ENCODE measurements at regions not wholly inside any gene's neighbourhood (a gene's known extent, or its start where the extent isn't known, plus 50 kb on each side); places are given as distances from the start of the nearest gene placed in this dataset.
A peak's percentile ranks its signal among the peaks of the same experiment; 100 is the strongest.

DNA sequence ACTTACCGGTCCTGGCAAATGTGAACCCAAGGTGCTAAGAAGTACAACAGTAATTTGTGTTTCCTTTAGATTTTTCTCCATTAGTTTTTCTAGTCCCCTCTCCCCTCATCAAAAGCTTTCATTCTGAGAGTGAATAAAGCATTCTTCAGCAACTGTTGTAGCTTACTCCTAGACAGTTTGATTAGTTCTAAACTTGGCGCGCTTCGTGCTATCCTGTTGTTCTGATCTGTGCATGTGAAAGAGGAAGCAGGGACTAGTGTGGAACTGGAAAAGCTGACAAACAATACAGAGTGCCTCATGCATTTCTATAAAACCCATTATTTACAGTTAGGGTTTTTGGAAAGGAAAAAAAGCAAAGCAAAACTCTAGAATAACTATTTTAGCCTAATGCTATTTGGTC lies 556.9 kb upstream of the SLIT2 start:
- DNase-seq: no peak
- TF ChIP-seq, protein P1, sequence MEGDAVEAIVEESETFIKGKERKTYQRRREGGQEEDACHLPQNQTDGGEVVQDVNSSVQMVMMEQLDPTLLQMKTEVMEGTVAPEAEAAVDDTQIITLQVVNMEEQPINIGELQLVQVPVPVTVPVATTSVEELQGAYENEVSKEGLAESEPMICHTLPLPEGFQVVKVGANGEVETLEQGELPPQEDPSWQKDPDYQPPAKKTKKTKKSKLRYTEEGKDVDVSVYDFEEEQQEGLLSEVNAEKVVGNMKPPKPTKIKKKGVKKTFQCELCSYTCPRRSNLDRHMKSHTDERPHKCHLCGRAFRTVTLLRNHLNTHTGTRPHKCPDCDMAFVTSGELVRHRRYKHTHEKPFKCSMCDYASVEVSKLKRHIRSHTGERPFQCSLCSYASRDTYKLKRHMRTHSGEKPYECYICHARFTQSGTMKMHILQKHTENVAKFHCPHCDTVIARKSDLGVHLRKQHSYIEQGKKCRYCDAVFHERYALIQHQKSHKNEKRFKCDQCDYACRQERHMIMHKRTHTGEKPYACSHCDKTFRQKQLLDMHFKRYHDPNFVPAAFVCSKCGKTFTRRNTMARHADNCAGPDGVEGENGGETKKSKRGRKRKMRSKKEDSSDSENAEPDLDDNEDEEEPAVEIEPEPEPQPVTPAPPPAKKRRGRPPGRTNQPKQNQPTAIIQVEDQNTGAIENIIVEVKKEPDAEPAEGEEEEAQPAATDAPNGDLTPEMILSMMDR (IDR thresholded peaks at IDR 0.05 in 8 of 11, conservative IDR thresholded peaks at IDR 0.05 in 3 of 11): no peak
- TF ChIP-seq POLR2A (IDR thresholded peaks at IDR 0.05): no peak
- TF ChIP-seq POLR2AphosphoS5 (IDR thresholded peaks at IDR 0.05): no peak
- Histone ChIP-seq H3K27ac (peak overlapping the region in 1 of 8 donors; percentile 42), H3K4me3 (no peak overlapping the region), H3K9me3 (peaks cover 0 to 10% (median 0%) of the 10 kb centered on the region in 8 donors), H3K27me3 (replicated peaks in 1 of 7) (no peaks in the 10 kb centered on the region), H3K4me1 (peaks cover 0 to 18% (median 3%) of the 10 kb centered on the region in 6 donors), H3K36me3 (no peaks in the 10 kb centered on the region)
- intact Hi-C loops (cut with DNase I; ENCODE audit: low total_unique reads): no loop called here
- WGBS, 5 donors: 39 to 57% (median 43%) methylated on average over 4 of the region's 4 CpGs

DNA sequence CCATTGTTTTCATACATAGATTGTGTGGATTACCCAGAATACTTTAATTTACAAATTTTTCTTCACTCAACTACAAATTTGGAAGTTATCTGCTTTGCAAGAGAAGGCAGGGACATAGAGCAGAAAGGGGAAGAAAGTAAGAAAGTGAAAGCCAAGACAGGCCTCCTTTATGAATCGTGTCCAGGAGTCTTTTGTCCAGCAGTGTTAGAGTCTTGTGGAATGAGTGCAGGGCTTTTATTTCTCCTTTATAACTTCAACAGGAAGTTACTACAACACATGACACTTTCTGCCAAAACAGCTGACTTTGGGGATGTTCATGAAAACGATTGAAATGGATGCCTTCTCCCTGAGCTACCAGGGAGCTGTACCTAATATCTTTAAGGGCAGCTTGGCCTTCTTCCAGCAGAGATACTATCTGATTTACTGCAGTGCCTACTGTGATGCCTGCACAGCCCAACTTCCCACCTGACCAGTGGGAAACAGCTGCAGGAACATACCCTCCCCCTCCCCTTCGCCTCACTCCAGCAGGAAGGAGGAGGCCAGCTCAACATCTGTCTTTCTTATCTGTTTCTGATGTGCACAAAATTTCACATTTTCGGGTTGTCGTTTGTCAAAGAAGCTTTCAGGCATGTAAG lies 557.7 kb upstream of the SLIT2 start:
- TF ChIP-seq, protein P1 (IDR thresholded peaks at IDR 0.05 in 8 of 11, conservative IDR thresholded peaks at IDR 0.05 in 3 of 11): no peak
- TF ChIP-seq POLR2A (IDR thresholded peaks at IDR 0.05): no peak
- TF ChIP-seq POLR2AphosphoS5 (IDR thresholded peaks at IDR 0.05): no peak
- H3K27me3 ChIP-seq (replicated peaks in 1 of 7): no peaks in the 10 kb centered on the region
- 8 to 11% (median 11%) methylated on average over 5 of the region's 5 CpGs for WGBS, 5 donors
- H3K4me3 ChIP-seq: no peak overlapping the region
- intact Hi-C loops (cut with DNase I; ENCODE audit: low total_unique reads): no loop called here
- no peaks in the 10 kb centered on the region for H3K36me3 ChIP-seq
- peak overlapping the region in 4 of 8 donors; percentile 7 to 42 (median 30) for H3K27ac ChIP-seq
- peaks cover 0 to 10% (median 0%) of the 10 kb centered on the region in 8 donors for H3K9me3 ChIP-seq
- no peak for DNase-seq
- H3K4me1 ChIP-seq: peaks cover 0 to 18% (median 3%) of the 10 kb centered on the region in 6 donors

DNA sequence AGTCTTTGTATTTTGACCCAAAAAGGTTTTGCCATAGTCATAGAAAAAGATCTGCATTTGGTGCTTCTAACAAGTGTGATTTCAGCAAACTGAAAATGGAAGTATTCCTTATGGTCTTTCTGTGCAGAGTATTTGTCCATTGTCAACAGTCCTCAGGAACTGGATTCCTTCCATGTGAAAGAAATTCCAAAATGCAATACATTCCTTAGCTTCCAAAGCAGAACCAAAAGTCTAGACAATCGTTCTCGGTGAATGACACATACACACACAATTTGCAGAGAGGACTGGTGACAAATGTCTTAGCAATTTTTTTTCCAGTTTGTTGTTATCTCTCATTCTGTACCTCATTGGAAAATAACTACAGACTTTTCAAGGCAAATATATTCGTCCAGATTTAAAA lies 562.2 kb upstream of the SLIT2 start:
- Histone ChIP-seq H3K9me3 (no peaks in the 10 kb centered on the region), H3K4me3 (no peak overlapping the region), H3K36me3 (no peaks in the 10 kb centered on the region), H3K27ac (no peak overlapping the region), H3K27me3 (replicated peaks in 1 of 7) (no peaks in the 10 kb centered on the region), H3K4me1 (peaks cover 0 to 12% (median 3%) of the 10 kb centered on the region in 6 donors)
- no peak for TF ChIP-seq POLR2AphosphoS5 (IDR thresholded peaks at IDR 0.05)
- TF ChIP-seq, protein P1 (IDR thresholded peaks at IDR 0.05 in 8 of 11, conservative IDR thresholded peaks at IDR 0.05 in 3 of 11): no peak
- no peak for TF ChIP-seq POLR2A (IDR thresholded peaks at IDR 0.05)
- intact Hi-C loops (cut with DNase I; ENCODE audit: low total_unique reads): no loop called here
- 73 to 86% (median 77%) methylated on average over 3 of the region's 3 CpGs for WGBS, 5 donors
- DNase-seq: no peak

DNA sequence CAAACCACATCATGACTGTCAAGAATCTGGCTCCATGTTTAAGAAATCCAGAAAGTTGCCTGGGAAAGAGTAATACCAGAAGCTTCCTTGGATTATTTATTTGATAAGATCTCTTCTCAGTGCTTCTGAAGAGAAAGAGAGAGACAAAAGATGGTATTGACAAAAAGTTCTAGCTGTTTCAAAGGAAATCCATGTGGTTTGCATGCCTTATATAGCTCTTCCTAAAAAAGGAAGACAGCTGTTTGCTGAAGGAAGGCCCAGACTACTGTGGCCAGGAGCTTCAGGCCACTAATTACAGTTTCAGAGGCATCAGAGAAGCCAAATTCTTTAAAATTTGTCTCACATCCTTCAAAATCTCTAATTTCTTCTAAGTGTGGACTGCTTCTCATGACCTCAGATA lies 565.2 kb upstream of the SLIT2 start:
- H3K36me3 ChIP-seq: no peaks in the 10 kb centered on the region
- no peaks in the 10 kb centered on the region for H3K4me1 ChIP-seq
- intact Hi-C loops (cut with DNase I; ENCODE audit: low total_unique reads): no loop called here
- no peak for DNase-seq
- H3K9me3 ChIP-seq: no peaks in the 10 kb centered on the region
- H3K27me3 ChIP-seq (replicated peaks in 1 of 7): no peaks in the 10 kb centered on the region
- TF ChIP-seq POLR2AphosphoS5 (IDR thresholded peaks at IDR 0.05) (no peak), POLR2A (IDR thresholded peaks at IDR 0.05) (no peak)
- TF ChIP-seq, protein P1 (IDR thresholded peaks at IDR 0.05 in 8 of 11, conservative IDR thresholded peaks at IDR 0.05 in 3 of 11): no peak
- no peak overlapping the region for H3K27ac ChIP-seq
- no peak overlapping the region for H3K4me3 ChIP-seq
